ENCODE measurements at regions not wholly inside any gene's neighbourhood (a gene's known extent, or its start where the extent isn't known, plus 50 kb on each side); places are given as distances from the start of the nearest gene placed in this dataset.

- no peak for TF ChIP-seq EZH2 (IDR thresholded peaks at IDR 0.05; ENCODE audit: borderline replicate concordance, insufficient read depth, low read length, poor library complexity, severe bottlenecking)
- no peak for TF ChIP-seq CTCF (IDR thresholded peaks at IDR 0.05; ENCODE audit: poor library complexity, severe bottlenecking)
- no peak for TF ChIP-seq POLR2AphosphoS5 (IDR thresholded peaks at IDR 0.05)
- TF ChIP-seq EP300 (conservative IDR thresholded peaks at IDR 0.05; ENCODE audit: poor library complexity, severe bottlenecking): no peak
- TF ChIP-seq SMC3 (conservative IDR thresholded peaks at IDR 0.05; ENCODE audit: poor library complexity): no peak
- TF ChIP-seq REST (IDR thresholded peaks at IDR 0.05; ENCODE audit: borderline replicate concordance): no peak
- TF ChIP-seq MXI1 (conservative IDR thresholded peaks at IDR 0.05; ENCODE audit: poor library complexity, severe bottlenecking): no peak
- TF ChIP-seq RAD21 (conservative IDR thresholded peaks at IDR 0.05): no peak
- no peak for TF ChIP-seq TAF1 (IDR thresholded peaks at IDR 0.05; ENCODE audit: low read depth)
Observed at GRCh38 chr11:83361831-83362230, 75.7 kb upstream of the CCDC90B start.
